ENCODE measurements at regions not wholly inside any gene's neighbourhood (a gene's known extent, or its start where the extent isn't known, plus 50 kb on each side); places are given as distances from the start of the nearest gene placed in this dataset.

GRCh38 chr15:91514147-91514546 lies 339.4 kb upstream of the SLCO3A1 start:
- Histone ChIP-seq H3K4me3 (no peak overlapping the region), H3K9me3 (replicated peaks) (no peaks in the 10 kb centered on the region), H3K27me3 (ENCODE audit: low read depth) (no peaks in the 10 kb centered on the region), H3K4me1 (no peaks in the 10 kb centered on the region), H3K27ac (replicated peaks) (no peak overlapping the region), H3K36me3 (no peaks in the 10 kb centered on the region)
- TF ChIP-seq, protein P1, sequence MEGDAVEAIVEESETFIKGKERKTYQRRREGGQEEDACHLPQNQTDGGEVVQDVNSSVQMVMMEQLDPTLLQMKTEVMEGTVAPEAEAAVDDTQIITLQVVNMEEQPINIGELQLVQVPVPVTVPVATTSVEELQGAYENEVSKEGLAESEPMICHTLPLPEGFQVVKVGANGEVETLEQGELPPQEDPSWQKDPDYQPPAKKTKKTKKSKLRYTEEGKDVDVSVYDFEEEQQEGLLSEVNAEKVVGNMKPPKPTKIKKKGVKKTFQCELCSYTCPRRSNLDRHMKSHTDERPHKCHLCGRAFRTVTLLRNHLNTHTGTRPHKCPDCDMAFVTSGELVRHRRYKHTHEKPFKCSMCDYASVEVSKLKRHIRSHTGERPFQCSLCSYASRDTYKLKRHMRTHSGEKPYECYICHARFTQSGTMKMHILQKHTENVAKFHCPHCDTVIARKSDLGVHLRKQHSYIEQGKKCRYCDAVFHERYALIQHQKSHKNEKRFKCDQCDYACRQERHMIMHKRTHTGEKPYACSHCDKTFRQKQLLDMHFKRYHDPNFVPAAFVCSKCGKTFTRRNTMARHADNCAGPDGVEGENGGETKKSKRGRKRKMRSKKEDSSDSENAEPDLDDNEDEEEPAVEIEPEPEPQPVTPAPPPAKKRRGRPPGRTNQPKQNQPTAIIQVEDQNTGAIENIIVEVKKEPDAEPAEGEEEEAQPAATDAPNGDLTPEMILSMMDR (IDR thresholded peaks at IDR 0.05; ENCODE audit: borderline replicate concordance) = no peak
- no peak for DNase-seq
- intact Hi-C loops (cut with micrococcal nuclease) = loop anchor here (10.0 kb wide), 1 partner anchor 209 kb away; no protein-coding TSS in a partner anchor

DNA sequence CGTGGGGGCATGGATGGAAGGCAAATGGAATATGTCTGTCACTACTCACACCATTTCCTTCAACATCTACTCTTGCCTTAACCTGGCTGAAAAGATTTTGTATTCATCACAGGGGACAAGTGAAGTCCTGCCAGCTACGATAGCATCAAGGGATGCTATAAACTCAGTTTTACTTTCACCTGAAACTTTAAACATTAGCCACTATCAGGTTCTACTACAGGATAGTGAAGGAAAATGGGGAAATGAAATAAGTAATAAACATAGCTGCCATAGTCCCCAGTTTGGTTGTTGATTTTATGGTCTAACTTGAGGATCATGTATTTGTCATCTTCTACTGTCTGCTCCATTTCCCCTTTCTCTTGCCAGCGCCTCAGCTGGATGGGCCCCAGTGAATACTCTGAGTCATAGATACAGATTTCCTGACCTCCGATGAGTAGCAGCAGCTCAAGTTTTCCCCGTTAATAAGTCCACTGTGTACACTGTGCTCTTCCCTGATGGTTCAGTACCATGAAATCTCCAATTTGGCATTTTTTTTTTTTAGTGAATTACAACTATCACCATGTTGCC lies 338.2 kb upstream of the SLCO3A1 start:
- peak; percentile 63 for DNase-seq
- no peak overlapping the region for H3K4me3 ChIP-seq
- intact Hi-C loops (cut with micrococcal nuclease) = loop anchor here (10.0 kb wide), 1 partner anchor 210 kb away; no protein-coding TSS in a partner anchor
- H3K36me3 ChIP-seq = no peaks in the 10 kb centered on the region
- no peaks in the 10 kb centered on the region for H3K4me1 ChIP-seq
- H3K27me3 ChIP-seq (ENCODE audit: low read depth) = no peaks in the 10 kb centered on the region
- peak overlapping the region; percentile 9 for H3K27ac ChIP-seq (replicated peaks)
- TF ChIP-seq, protein P1 (IDR thresholded peaks at IDR 0.05; ENCODE audit: borderline replicate concordance) = no peak
- no peaks in the 10 kb centered on the region for H3K9me3 ChIP-seq (replicated peaks)

DNA sequence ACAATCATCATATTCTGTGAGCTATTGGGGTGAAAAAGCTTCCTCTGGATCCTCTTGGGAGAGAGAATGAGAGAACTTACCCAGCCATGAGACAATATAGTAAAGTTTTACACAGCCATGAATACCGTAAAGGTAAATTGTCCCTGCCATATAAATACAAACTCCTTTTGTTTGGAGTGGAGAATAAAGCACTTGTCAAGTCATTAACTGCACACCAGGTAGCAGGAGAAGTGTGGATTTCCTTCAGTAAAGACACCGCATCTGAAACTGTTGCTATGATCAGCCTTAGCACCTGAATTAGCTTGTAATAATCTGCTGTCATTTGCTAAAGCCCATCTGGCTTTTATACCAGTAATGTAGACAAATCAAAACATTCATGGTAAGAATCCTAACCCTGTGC lies 336.6 kb upstream of the SLCO3A1 start:
- Histone ChIP-seq H3K27ac (replicated peaks) (no peak overlapping the region), H3K4me1 (no peaks in the 10 kb centered on the region), H3K36me3 (no peaks in the 10 kb centered on the region), H3K4me3 (no peak overlapping the region), H3K27me3 (ENCODE audit: low read depth) (no peaks in the 10 kb centered on the region), H3K9me3 (replicated peaks) (no peaks in the 10 kb centered on the region)
- intact Hi-C loops (cut with micrococcal nuclease) = loop anchor here (10.0 kb wide), 1 partner anchor 212 kb away; no protein-coding TSS in a partner anchor
- no peak for DNase-seq
- TF ChIP-seq, protein P1 (IDR thresholded peaks at IDR 0.05; ENCODE audit: borderline replicate concordance) = no peak

- TF ChIP-seq, protein P1 (IDR thresholded peaks at IDR 0.05; ENCODE audit: borderline replicate concordance) = no peak
- no peaks in the 10 kb centered on the region for H3K27me3 ChIP-seq (ENCODE audit: low read depth)
- H3K4me3 ChIP-seq = no peak overlapping the region
- H3K9me3 ChIP-seq (replicated peaks) = no peaks in the 10 kb centered on the region
- intact Hi-C loops (cut with micrococcal nuclease) = loop anchor here (10.0 kb wide), 1 partner anchor 213 kb away; no protein-coding TSS in a partner anchor
- no peak overlapping the region for H3K27ac ChIP-seq (replicated peaks)
- no peak for DNase-seq
- no peaks in the 10 kb centered on the region for H3K36me3 ChIP-seq
- peaks cover 3% of the 10 kb centered on the region for H3K4me1 ChIP-seq
These were observed 335.9 kb upstream of the SLCO3A1 start for GRCh38 chr15:91517491-91518200.

GRCh38 chr15:91520850-91521249 lies 332.7 kb upstream of the SLCO3A1 start:
- Histone ChIP-seq H3K9me3 (replicated peaks) (peaks cover 5% of the 10 kb centered on the region), H3K4me1 (peaks cover 3% of the 10 kb centered on the region), H3K36me3 (no peaks in the 10 kb centered on the region), H3K27ac (replicated peaks) (no peak overlapping the region), H3K4me3 (no peak overlapping the region), H3K27me3 (ENCODE audit: low read depth) (no peaks in the 10 kb centered on the region)
- no peak for DNase-seq
- TF ChIP-seq, protein P1 (IDR thresholded peaks at IDR 0.05; ENCODE audit: borderline replicate concordance) = no peak
- intact Hi-C loops (cut with micrococcal nuclease) = no loop called here

Data from left ventricle myocardium inferior (tissue), 1 donor.